Caco-2 (cell line): ENCODE measurements at regions not wholly inside any gene's neighbourhood (a gene's known extent, or its start where the extent isn't known, plus 50 kb on each side); places are given as distances from the start of the nearest gene placed in this dataset.

ENCODE experiments used
- BruUV-seq: library from RNA; stranded (reverse); fragments of 400-500 nt; replicated peaks from 2 replicates; lab custom pipeline; 2021; lab: Mats Ljungman, UMichigan
- CTCF ChIA-PET: fragments of 300-600 bp; sonication (Branson Sonifier 250); formaldehyde crosslinking; loops from one replicate; lab custom pipeline; 2022; ENCODE audit warnings: antibody characterized with exemption; lab: Charles Lee
- POLR2A ChIA-PET: fragments of 300-600 bp; sonication (Branson Sonifier 250); formaldehyde crosslinking; loops from one replicate; lab custom pipeline; 2022; ENCODE audit warnings: antibody characterized with exemption; lab: Charles Lee
- DNase-seq, 2 experiments: peaks; one replicate each; pipeline versions ENCODE4 v3.0.0 to v3.0.0-alpha.2; 2020 to 2022
- H3K27me3 ChIP-seq: replicated peaks from 2 replicates; pipeline ENCODE4 v1.6.0; 2011; ENCODE audit warnings: low read length; ENCODE audit not compliant: control insufficient read depth, insufficient read depth
- H3K36me3 ChIP-seq: 2 replicates; pipeline ENCODE4 v1.5.1; 2011; ENCODE audit warnings: low read length; ENCODE audit not compliant: control insufficient read depth, insufficient read depth
- H3K4me1 ChIP-seq: fragments of 250-450 bp; sonication (Bioruptor Pico); 2 replicates; pipeline ENCODE4 v1.5.1; 2020; ENCODE audit warnings: mild to moderate bottlenecking
- H3K4me3 ChIP-seq: 2 replicates; pipeline ENCODE4 v1.5.1; 2011; ENCODE audit warnings: low read depth, mild to moderate bottlenecking, control low read depth, low read length
- H3K9me3 ChIP-seq: fragments of 250-450 bp; sonication (Bioruptor Pico); 2 replicates; pipeline ENCODE4 v1.5.1; 2020; ENCODE audit warnings: mild to moderate bottlenecking, moderate library complexity
- H3K27ac Mint-ChIP-seq: one replicate; pipeline ENCODE4 v1.8.0; 2022; ENCODE audit warnings: mixed read lengths; ENCODE audit not compliant: unreplicated experiment
- H3K27me3 Mint-ChIP-seq: one replicate; pipeline ENCODE4 v1.8.0; 2022; ENCODE audit warnings: mixed read lengths; ENCODE audit not compliant: insufficient read depth, unreplicated experiment
- H3K36me3 Mint-ChIP-seq: one replicate; pipeline ENCODE4 v1.8.0; 2022; ENCODE audit warnings: mild to moderate bottlenecking, mixed read lengths; ENCODE audit not compliant: insufficient read depth, unreplicated experiment
- H3K4me1 Mint-ChIP-seq: one replicate; pipeline ENCODE4 v1.8.0; 2022; ENCODE audit warnings: low read depth, mixed read lengths; ENCODE audit not compliant: unreplicated experiment
- H3K4me3 Mint-ChIP-seq: one replicate; pipeline ENCODE4 v1.8.0; 2022; ENCODE audit warnings: mild to moderate bottlenecking, moderate library complexity, mixed read lengths; ENCODE audit not compliant: unreplicated experiment
- H3K9me3 Mint-ChIP-seq: one replicate; pipeline ENCODE4 v1.8.0; 2022; ENCODE audit warnings: mixed read lengths; ENCODE audit not compliant: unreplicated experiment
- intact Hi-C: fragments of 100-400 bp; cut with micrococcal nuclease; formaldehyde crosslinking; loops from one replicate; pipeline ENCODE4 v1.10.0; 2022; ENCODE audit not compliant: unreplicated experiment
- TF ChIP-seq, protein P1 (sequence below), 2 experiments: fragments of 200-600 bp in 1 of 2; IDR thresholded peaks; 1 replicate in 1 of 2; 2 replicates in 1 of 2; pipeline versions ENCODE4 v1.5.1 to v1.8.0; 2011 to 2022; ENCODE audit warnings: antibody characterized with exemption in 1 of 2, control low read depth in 1 of 2, inconsistent platforms in 1 of 2, low read depth in 1 of 2, low read length in 1 of 2, mild to moderate bottlenecking in 1 of 2, moderate library complexity in 1 of 2; ENCODE audit not compliant: insufficient read depth in 1 of 2, severe bottlenecking in 1 of 2, unreplicated experiment in 1 of 2

DNA sequence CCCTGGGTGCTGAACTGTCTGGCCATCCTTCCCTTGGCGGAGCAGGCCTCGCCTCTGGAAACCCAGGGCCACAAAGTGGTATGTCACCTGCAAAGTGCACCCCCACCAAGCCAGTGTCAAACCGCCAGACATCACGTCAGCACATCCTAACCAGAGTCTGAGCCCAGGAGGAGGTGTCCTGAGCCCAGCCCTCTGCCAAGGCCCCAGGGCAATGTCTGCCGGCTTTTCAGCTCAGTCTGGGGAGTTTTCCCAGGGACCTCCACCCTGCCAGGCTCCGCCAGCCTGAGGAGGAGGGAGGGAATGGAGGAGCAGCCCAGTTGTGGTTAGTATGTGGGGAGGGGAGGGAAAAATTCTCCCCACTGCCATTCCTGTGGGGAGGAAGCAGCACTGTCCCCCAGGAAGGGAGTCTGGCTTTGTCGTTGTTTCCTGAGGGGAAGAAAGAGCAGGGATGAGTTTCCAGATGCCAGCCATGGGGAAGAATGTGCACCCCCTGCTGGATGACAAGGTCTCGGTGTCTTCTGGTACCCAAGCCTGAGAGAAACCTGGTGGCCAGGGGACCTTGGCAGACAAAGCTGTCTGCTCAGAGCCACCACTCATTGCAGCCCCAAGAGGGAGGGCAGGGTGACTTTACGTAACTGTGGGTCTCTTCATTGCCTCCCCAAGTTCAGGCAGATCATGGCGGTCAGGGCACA, 81.4 kb upstream of the CD82 start:
- no peak overlapping the region for H3K27ac Mint-ChIP-seq
- ChIA-PET CTCF (no interaction called here), POLR2A (no interaction called here)
- no peaks in the 10 kb centered on the region for H3K27me3 Mint-ChIP-seq
- H3K9me3 Mint-ChIP-seq: peaks cover 10% of the 10 kb centered on the region
- intact Hi-C loops: no loop called here
- H3K9me3 ChIP-seq: no peaks in the 10 kb centered on the region
- peak in 1 of 2 experiments; percentile 24 for DNase-seq
- H3K4me1 Mint-ChIP-seq: no peaks in the 10 kb centered on the region
- BruUV-seq: no TSS peak
- no peaks in the 10 kb centered on the region for H3K36me3 ChIP-seq
- H3K4me1 ChIP-seq: no peaks in the 10 kb centered on the region
- no peak overlapping the region for H3K4me3 ChIP-seq
- no peak overlapping the region for H3K4me3 Mint-ChIP-seq
- TF ChIP-seq, protein P1, sequence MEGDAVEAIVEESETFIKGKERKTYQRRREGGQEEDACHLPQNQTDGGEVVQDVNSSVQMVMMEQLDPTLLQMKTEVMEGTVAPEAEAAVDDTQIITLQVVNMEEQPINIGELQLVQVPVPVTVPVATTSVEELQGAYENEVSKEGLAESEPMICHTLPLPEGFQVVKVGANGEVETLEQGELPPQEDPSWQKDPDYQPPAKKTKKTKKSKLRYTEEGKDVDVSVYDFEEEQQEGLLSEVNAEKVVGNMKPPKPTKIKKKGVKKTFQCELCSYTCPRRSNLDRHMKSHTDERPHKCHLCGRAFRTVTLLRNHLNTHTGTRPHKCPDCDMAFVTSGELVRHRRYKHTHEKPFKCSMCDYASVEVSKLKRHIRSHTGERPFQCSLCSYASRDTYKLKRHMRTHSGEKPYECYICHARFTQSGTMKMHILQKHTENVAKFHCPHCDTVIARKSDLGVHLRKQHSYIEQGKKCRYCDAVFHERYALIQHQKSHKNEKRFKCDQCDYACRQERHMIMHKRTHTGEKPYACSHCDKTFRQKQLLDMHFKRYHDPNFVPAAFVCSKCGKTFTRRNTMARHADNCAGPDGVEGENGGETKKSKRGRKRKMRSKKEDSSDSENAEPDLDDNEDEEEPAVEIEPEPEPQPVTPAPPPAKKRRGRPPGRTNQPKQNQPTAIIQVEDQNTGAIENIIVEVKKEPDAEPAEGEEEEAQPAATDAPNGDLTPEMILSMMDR (IDR thresholded peaks at IDR 0.05; ENCODE audit: insufficient read depth in 1 of 2, low read depth in 1 of 2, low read length in 1 of 2, severe bottlenecking in 1 of 2, unreplicated experiment in 1 of 2): peak; percentile 13 to 55
- no peaks in the 10 kb centered on the region for H3K27me3 ChIP-seq
- H3K36me3 Mint-ChIP-seq: no peaks in the 10 kb centered on the region

DNA sequence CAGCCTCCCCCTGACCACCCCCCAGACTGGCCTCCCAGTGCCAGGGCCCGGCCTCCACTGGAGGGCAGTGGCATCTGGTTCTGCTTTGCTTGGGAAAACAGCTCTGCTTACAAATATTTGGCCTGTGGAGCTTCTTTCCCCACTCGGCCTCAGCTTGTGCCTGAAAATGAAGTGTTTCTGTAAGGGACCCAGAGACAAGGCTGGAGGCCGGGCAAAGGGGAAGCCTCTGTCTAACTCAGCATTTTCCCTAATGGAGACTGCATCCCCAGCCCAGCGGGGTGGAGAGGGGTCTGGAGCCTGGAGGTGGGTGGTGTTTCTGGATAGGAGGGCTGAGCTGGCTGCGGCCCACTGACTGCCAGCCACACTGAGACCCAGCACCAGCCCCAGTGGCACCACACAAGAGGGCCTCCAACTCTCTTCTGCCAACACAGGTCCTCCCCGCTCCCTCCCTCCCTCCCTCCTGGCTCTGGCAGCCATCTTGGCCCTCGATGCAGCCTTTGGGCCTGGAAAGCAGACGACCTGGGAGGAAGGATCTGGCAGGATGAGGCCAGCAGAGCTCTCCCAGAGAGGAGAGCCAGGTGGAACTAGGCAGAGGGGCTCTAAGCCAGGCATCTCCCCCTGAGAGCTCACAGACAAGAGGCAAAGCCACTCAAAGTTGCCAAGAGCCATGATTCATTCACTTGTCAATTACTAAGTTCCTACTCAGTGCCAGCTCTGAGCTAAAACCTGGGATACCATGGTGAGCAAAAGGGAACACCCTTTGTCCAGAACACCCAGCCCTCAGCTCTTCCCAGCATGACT, 77.1 kb upstream of the CD82 start:
- no peak overlapping the region for H3K4me3 ChIP-seq
- Mint-ChIP-seq H3K9me3 (peaks cover 10% of the 10 kb centered on the region), H3K4me3 (no peak overlapping the region), H3K27me3 (no peaks in the 10 kb centered on the region), H3K36me3 (no peaks in the 10 kb centered on the region), H3K4me1 (no peaks in the 10 kb centered on the region), H3K27ac (no peak overlapping the region)
- H3K4me1 ChIP-seq: no peaks in the 10 kb centered on the region
- no peaks in the 10 kb centered on the region for H3K36me3 ChIP-seq
- no peak for DNase-seq
- no TSS peak for BruUV-seq
- H3K9me3 ChIP-seq: no peaks in the 10 kb centered on the region
- CTCF ChIA-PET: no interaction called here
- no peaks in the 10 kb centered on the region for H3K27me3 ChIP-seq
- intact Hi-C loops: no loop called here
- POLR2A ChIA-PET: no interaction called here
- TF ChIP-seq, protein P1 (IDR thresholded peaks at IDR 0.05; ENCODE audit: insufficient read depth in 1 of 2, low read depth in 1 of 2, low read length in 1 of 2, severe bottlenecking in 1 of 2, unreplicated experiment in 1 of 2): no peak

DNA sequence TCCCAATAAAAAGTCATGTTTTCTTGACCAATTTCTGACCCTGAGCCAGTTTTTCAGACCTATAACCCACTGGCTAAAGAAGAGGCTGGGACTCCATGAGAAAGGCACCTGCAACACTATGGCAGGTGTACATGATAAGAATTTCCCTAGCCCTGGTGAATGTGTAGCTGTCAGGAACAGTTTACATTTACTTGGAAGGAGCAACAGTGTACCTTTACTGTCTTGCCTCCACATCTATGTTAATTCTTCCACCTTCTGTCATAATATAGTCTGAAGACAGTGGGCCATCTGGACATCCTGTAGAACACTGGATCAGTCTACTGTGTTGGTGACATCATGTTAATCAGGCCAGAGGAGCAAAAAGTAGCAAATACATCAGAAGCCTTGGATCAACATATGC, 72.1 kb upstream of the CD82 start:
- Mint-ChIP-seq H3K9me3 (no peaks in the 10 kb centered on the region), H3K4me1 (no peaks in the 10 kb centered on the region), H3K4me3 (no peak overlapping the region), H3K27ac (no peak overlapping the region), H3K36me3 (no peaks in the 10 kb centered on the region), H3K27me3 (no peaks in the 10 kb centered on the region)
- ChIA-PET POLR2A (no interaction called here), CTCF (no interaction called here)
- intact Hi-C loops: no loop called here
- no peaks in the 10 kb centered on the region for H3K4me1 ChIP-seq
- no TSS peak for BruUV-seq
- H3K27me3 ChIP-seq: no peaks in the 10 kb centered on the region
- H3K9me3 ChIP-seq: no peaks in the 10 kb centered on the region
- DNase-seq: no peak
- TF ChIP-seq, protein P1 (IDR thresholded peaks at IDR 0.05; ENCODE audit: insufficient read depth in 1 of 2, low read depth in 1 of 2, low read length in 1 of 2, severe bottlenecking in 1 of 2, unreplicated experiment in 1 of 2): no peak
- H3K4me3 ChIP-seq: no peak overlapping the region
- no peaks in the 10 kb centered on the region for H3K36me3 ChIP-seq
